NB4 (cell line): ENCODE measurements at regions not wholly inside any gene's neighbourhood (a gene's known extent, or its start where the extent isn't known, plus 50 kb on each side); places are given as distances from the start of the nearest gene placed in this dataset.

Experiments used
- MYC ChIP-seq: IDR thresholded peaks from 2 replicates; pipeline ENCODE4 v1.6.1; 2011; ENCODE audit warnings: low read depth, low read length
- POLR2A ChIP-seq: IDR thresholded peaks from 2 replicates; pipeline ENCODE4 v1.6.1; 2011; ENCODE audit warnings: mild to moderate bottlenecking; ENCODE audit not compliant: insufficient read length; ENCODE audit errors: extremely low read depth
- TF ChIP-seq, protein P1 (sequence below): IDR thresholded peaks from one replicate; pipeline ENCODE4 v1.5.1; 2012; ENCODE audit warnings: low read depth, low read length
- TF ChIP-seq, protein P2 (sequence below): IDR thresholded peaks from 2 replicates; pipeline ENCODE4 v1.6.1; 2011; ENCODE audit warnings: low read depth, low read length

DNA sequence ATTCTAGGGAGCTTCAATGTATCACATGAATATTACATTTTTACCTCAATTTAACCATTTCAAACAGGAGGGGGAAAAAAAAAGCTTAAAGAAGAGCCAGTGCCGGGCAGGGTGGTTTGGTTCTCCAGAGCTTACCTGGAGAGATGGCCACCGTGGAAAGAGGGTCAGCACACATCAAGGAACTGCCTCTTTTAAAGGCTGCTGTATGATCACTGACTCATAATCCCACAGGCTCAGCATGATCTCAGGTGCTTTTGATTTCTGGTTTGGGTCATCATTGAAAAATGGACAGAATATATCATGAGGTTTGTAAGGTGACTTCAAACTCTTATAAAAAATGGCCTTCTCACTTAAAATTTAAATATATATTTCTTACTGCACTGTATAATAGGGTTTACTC lies 67.5 kb upstream of the MDFIC start:
- TF ChIP-seq, protein P1, sequence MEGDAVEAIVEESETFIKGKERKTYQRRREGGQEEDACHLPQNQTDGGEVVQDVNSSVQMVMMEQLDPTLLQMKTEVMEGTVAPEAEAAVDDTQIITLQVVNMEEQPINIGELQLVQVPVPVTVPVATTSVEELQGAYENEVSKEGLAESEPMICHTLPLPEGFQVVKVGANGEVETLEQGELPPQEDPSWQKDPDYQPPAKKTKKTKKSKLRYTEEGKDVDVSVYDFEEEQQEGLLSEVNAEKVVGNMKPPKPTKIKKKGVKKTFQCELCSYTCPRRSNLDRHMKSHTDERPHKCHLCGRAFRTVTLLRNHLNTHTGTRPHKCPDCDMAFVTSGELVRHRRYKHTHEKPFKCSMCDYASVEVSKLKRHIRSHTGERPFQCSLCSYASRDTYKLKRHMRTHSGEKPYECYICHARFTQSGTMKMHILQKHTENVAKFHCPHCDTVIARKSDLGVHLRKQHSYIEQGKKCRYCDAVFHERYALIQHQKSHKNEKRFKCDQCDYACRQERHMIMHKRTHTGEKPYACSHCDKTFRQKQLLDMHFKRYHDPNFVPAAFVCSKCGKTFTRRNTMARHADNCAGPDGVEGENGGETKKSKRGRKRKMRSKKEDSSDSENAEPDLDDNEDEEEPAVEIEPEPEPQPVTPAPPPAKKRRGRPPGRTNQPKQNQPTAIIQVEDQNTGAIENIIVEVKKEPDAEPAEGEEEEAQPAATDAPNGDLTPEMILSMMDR = no peak
- TF ChIP-seq POLR2A = no peak
- TF ChIP-seq MYC = no peak
- TF ChIP-seq, protein P2, sequence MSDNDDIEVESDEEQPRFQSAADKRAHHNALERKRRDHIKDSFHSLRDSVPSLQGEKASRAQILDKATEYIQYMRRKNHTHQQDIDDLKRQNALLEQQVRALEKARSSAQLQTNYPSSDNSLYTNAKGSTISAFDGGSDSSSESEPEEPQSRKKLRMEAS = no peak
